HS-27A (cell line): ENCODE measurements at regions not wholly inside any gene's neighbourhood (a gene's known extent, or its start where the extent isn't known, plus 50 kb on each side); places are given as distances from the start of the nearest gene placed in this dataset.
"Not testable (repeated sequence)": the region's sequence is repeated elsewhere in the genome, so short reads cannot be mapped to it uniquely, and the experiment has no call there.

ENCODE experiments used
- DNase-seq: peaks from one replicate; pipeline ENCODE4 v3.0.0-alpha.2; 2012; ENCODE audit warnings: low read depth, missing footprints

GRCh38 chr5:166865206-166865605 is 1426.2 kb upstream of the WWC1 start:
- DNase-seq: no peak

GRCh38 chr5:166880456-166880855 is 1411.0 kb upstream of the WWC1 start:
- no peak for DNase-seq

GRCh38 chr5:166881802-166882201 is 1409.6 kb upstream of the WWC1 start:
- no peak for DNase-seq

- no peak for DNase-seq
Measured at GRCh38 chr5:166883016-166883415, 1408.4 kb upstream of the WWC1 start.

GRCh38 chr5:166898166-166898565 is 1393.3 kb upstream of the WWC1 start:
- DNase-seq: no peak

GRCh38 chr5:166899343-166899742 is 1392.1 kb upstream of the WWC1 start:
- no peak for DNase-seq

GRCh38 chr5:166904571-166904970 is 1386.9 kb upstream of the WWC1 start:
- DNase-seq: no peak

- no peak for DNase-seq
Measured at GRCh38 chr5:166906991-166907713, 1384.3 kb upstream of the WWC1 start.

- no peak for DNase-seq
Measured at GRCh38 chr5:166909040-166909439, 1382.4 kb upstream of the WWC1 start.

GRCh38 chr5:166909926-166910325 is 1381.5 kb upstream of the WWC1 start:
- DNase-seq: no peak

- DNase-seq: no peak
Measured at GRCh38 chr5:166910995-166911394, 1380.5 kb upstream of the WWC1 start.

- no peak for DNase-seq
Measured at GRCh38 chr5:166916021-166916420, 1375.4 kb upstream of the WWC1 start.

- no peak for DNase-seq
Measured at GRCh38 chr5:166926138-166926537, 1365.3 kb upstream of the WWC1 start.

- DNase-seq: not testable (repeated sequence)
Measured at GRCh38 chr5:166926806-166927475, 1364.5 kb upstream of the WWC1 start.

GRCh38 chr5:166936351-166936750 is 1355.1 kb upstream of the WWC1 start:
- no peak for DNase-seq

GRCh38 chr5:166938071-166938470 is 1353.4 kb upstream of the WWC1 start:
- DNase-seq: no peak

- no peak for DNase-seq
Measured at GRCh38 chr5:166942948-166943347, 1348.5 kb upstream of the WWC1 start.

GRCh38 chr5:166947045-166947444 is 1344.4 kb upstream of the WWC1 start:
- DNase-seq: no peak

- DNase-seq: no peak
Measured at GRCh38 chr5:166948679-166949078, 1342.8 kb upstream of the WWC1 start.

- no peak for DNase-seq
Measured at GRCh38 chr5:166952048-166952447, 1339.4 kb upstream of the WWC1 start.

GRCh38 chr5:166957782-166958181 is 1333.7 kb upstream of the WWC1 start:
- DNase-seq: no peak

- no peak for DNase-seq
Measured at GRCh38 chr5:166959766-166960165, 1331.7 kb upstream of the WWC1 start.

- no peak for DNase-seq
Measured at GRCh38 chr5:166961028-166961427, 1330.4 kb upstream of the WWC1 start.

- no peak for DNase-seq
Measured at GRCh38 chr5:166961913-166962312, 1329.5 kb upstream of the WWC1 start.
